Fibroblast of pulmonary artery (primary cell): ENCODE measurements at regions not wholly inside any gene's neighbourhood (a gene's known extent, or its start where the extent isn't known, plus 50 kb on each side); places are given as distances from the start of the nearest gene placed in this dataset.

Source experiments
- DNase-seq: peaks from one replicate; pipeline ENCODE4 v3.0.0-alpha.2; 2010; ENCODE audit warnings: low read depth
- H3K4me3 ChIP-seq: replicated peaks from 2 replicates; pipeline ENCODE4 v1.5.1; 2011; ENCODE audit warnings: low read depth, mild to moderate bottlenecking, control low read depth, low read length, moderate library complexity
- CTCF ChIP-seq: IDR thresholded peaks from 2 replicates; pipeline ENCODE4 v1.5.1; 2011; ENCODE audit warnings: mild to moderate bottlenecking, control low read depth, low read length, inconsistent platforms; ENCODE audit errors: missing control alignments

GRCh38 chr9:95635986-95636671, 119.4 kb upstream of the PTCH1 start:
- DNase-seq: no peak
- TF ChIP-seq CTCF: no peak
- H3K4me3 ChIP-seq: no peak overlapping the region

- no peak for DNase-seq
- TF ChIP-seq CTCF: no peak
- no peak overlapping the region for H3K4me3 ChIP-seq
Observed at GRCh38 chr9:95634536-95634935, 117.8 kb upstream of the PTCH1 start.

- H3K4me3 ChIP-seq: no peak overlapping the region
- DNase-seq: no peak
- no peak for TF ChIP-seq CTCF
Observed at GRCh38 chr9:95634114-95634513, 117.3 kb upstream of the PTCH1 start.

- DNase-seq: no peak
- TF ChIP-seq CTCF: no peak
- H3K4me3 ChIP-seq: no peak overlapping the region
Observed at GRCh38 chr9:95629585-95629984, 112.8 kb upstream of the PTCH1 start.

- no peak for TF ChIP-seq CTCF
Observed at GRCh38 chr9:95627802-95628201, 111.0 kb upstream of the PTCH1 start.

GRCh38 chr9:95626885-95627558, 110.3 kb upstream of the PTCH1 start:
- TF ChIP-seq CTCF: no peak
- DNase-seq: no peak
- no peak overlapping the region for H3K4me3 ChIP-seq

More at GRCh38 chr9:95627802-95628201, 111.0 kb upstream of the PTCH1 start:
- H3K4me3 ChIP-seq: no peak overlapping the region
- no peak for DNase-seq
